ENCODE measurements at regions not wholly inside any gene's neighbourhood (a gene's known extent, or its start where the extent isn't known, plus 50 kb on each side); places are given as distances from the start of the nearest gene placed in this dataset.

GRCh38 chr6:4185846-4186245, 50.5 kb upstream of the ECI2 start:
- TF ChIP-seq POLR2A (IDR thresholded peaks at IDR 0.05; ENCODE audit: low read depth, low read length) (no peak), POLR2AphosphoS5 (IDR thresholded peaks at IDR 0.05; ENCODE audit: low read depth, low read length) (no peak)

Data from GM12891 (cell line).